HUES48 (cell line): ENCODE measurements at regions not wholly inside any gene's neighbourhood (a gene's known extent, or its start where the extent isn't known, plus 50 kb on each side); places are given as distances from the start of the nearest gene placed in this dataset.

Experiments
- H3K27ac ChIP-seq: one replicate; pipeline ENCODE4 v1.7.0; 2013; ENCODE audit warnings: low read depth, low read length, inconsistent platforms
- H3K27me3 ChIP-seq: 2 replicates; pipeline ENCODE4 v1.6.1; 2013; ENCODE audit warnings: mild to moderate bottlenecking, low read length; ENCODE audit not compliant: control insufficient read depth, insufficient read depth
- H3K36me3 ChIP-seq: 2 replicates; pipeline ENCODE4 v1.6.1; 2013; ENCODE audit warnings: low read length; ENCODE audit not compliant: control insufficient read depth, insufficient read depth
- H3K4me1 ChIP-seq: 2 replicates; pipeline ENCODE4 v1.6.1; 2013; ENCODE audit warnings: mild to moderate bottlenecking, low read length; ENCODE audit not compliant: control insufficient read depth, insufficient read depth
- H3K4me3 ChIP-seq: 2 replicates; pipeline ENCODE4 v1.5.1; 2013; ENCODE audit warnings: mild to moderate bottlenecking, low read depth, low read length
- H3K9ac ChIP-seq: 2 replicates; pipeline ENCODE4 v1.6.1; 2013; ENCODE audit warnings: mild to moderate bottlenecking, low read depth, low read length, moderate library complexity
- H3K9me3 ChIP-seq: 2 replicates; pipeline ENCODE4 v1.6.1; 2013; ENCODE audit warnings: low read length; ENCODE audit not compliant: control insufficient read depth, insufficient read depth

GRCh38 chr5:103444333-103445038, 118.1 kb downstream of the NUDT12 start:
- H3K4me3 ChIP-seq: no peak overlapping the region
- no peak overlapping the region for H3K9ac ChIP-seq
- no peaks in the 10 kb centered on the region for H3K36me3 ChIP-seq
- no peaks in the 10 kb centered on the region for H3K27me3 ChIP-seq
- H3K9me3 ChIP-seq: no peaks in the 10 kb centered on the region
- H3K4me1 ChIP-seq: peaks cover 12% of the 10 kb centered on the region
- H3K27ac ChIP-seq: no peak overlapping the region

- Histone ChIP-seq H3K27me3 (no peaks in the 10 kb centered on the region), H3K4me1 (peaks cover 12% of the 10 kb centered on the region), H3K4me3 (no peak overlapping the region), H3K27ac (no peak overlapping the region), H3K36me3 (no peaks in the 10 kb centered on the region), H3K9ac (no peak overlapping the region), H3K9me3 (no peaks in the 10 kb centered on the region)
Measured at GRCh38 chr5:103442750-103443149, 119.8 kb downstream of the NUDT12 start.

- Histone ChIP-seq H3K27me3 (no peaks in the 10 kb centered on the region), H3K4me1 (peaks cover 12% of the 10 kb centered on the region), H3K4me3 (no peak overlapping the region), H3K9ac (no peak overlapping the region), H3K27ac (no peak overlapping the region), H3K9me3 (no peaks in the 10 kb centered on the region), H3K36me3 (no peaks in the 10 kb centered on the region)
Measured at GRCh38 chr5:103441523-103441922, 121.1 kb downstream of the NUDT12 start.

- Histone ChIP-seq H3K36me3 (no peaks in the 10 kb centered on the region), H3K9ac (no peak overlapping the region), H3K4me1 (0 out of 2 replicates have a peak, but pooled peaks cover 2% of the 10 kb centered on the region)
Measured at GRCh38 chr5:103439007-103439406, 123.6 kb downstream of the NUDT12 start.

GRCh38 chr5:103436656-103437055, 125.9 kb downstream of the NUDT12 start:
- no peaks in the 10 kb centered on the region for H3K27me3 ChIP-seq
- no peak overlapping the region for H3K4me3 ChIP-seq
- no peaks in the 10 kb centered on the region for H3K36me3 ChIP-seq
- H3K9me3 ChIP-seq: no peaks in the 10 kb centered on the region
- no peak overlapping the region for H3K9ac ChIP-seq
- H3K4me1 ChIP-seq: 0 out of 2 replicates have a peak, but pooled peaks cover under 1% of the 10 kb centered on the region
- H3K27ac ChIP-seq: no peak overlapping the region

More at GRCh38 chr5:103439007-103439406, 123.6 kb downstream of the NUDT12 start:
- Histone ChIP-seq H3K4me3 (no peak overlapping the region), H3K27me3 (no peaks in the 10 kb centered on the region), H3K27ac (no peak overlapping the region), H3K9me3 (no peaks in the 10 kb centered on the region)

DNA sequence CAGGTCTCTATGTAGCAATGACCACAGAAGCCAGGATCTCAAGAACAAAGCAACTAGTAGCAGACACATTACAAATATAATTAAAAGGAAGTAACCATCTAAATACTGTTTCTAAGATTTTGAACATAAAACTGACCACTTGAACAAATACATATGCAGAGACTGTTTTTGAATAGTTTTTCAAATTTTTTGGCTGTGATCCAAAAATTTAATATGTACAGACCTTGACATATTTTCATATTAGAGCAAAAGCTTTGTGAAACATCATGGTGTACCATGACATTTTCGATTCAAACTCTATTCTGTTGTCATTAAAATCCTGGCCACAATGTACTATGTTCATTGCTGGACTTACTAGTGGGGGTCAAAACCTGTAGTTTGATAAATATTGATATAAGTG, 126.5 kb downstream of the NUDT12 start:
- no peaks in the 10 kb centered on the region for H3K36me3 ChIP-seq
- H3K4me1 ChIP-seq: no peaks in the 10 kb centered on the region
- no peak overlapping the region for H3K9ac ChIP-seq
- no peak overlapping the region for H3K27ac ChIP-seq
- no peak overlapping the region for H3K4me3 ChIP-seq
- H3K9me3 ChIP-seq: no peaks in the 10 kb centered on the region
- no peaks in the 10 kb centered on the region for H3K27me3 ChIP-seq

DNA sequence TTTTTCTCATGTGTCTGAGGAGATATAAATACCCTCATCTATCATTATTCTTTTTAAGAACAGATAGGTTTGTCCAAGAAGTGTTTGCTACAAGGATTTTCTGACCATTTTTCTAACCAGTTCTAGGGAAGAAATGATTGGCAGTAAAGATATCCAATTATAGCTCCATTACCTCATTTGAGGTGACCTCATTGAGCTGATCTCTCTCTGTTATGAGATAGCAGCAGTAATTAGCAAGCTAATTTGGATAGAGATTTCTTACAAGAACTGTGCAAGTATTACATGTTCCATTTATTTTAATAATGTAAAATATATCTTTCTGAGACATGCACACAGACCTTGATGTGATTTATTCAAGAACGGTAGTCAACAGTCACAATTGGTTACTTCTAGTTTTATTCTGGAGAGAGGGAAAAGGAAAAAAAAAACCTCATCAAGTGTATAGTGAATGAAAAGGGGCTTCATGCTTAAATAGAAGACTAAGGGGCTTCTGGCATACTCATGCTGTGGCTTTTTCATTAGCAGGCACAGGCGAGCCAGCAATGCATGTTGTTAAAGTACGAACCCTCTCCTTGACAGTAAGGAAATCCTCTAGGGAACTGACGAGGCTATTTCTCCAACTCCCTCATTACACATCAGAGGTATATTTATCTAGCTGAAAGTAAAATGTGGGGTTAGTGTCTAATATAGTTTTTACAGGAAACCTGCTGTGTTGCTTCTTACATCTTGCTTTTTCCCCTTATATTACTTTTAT, 127.3 kb downstream of the NUDT12 start:
- Histone ChIP-seq H3K9ac (no peak overlapping the region), H3K27me3 (no peaks in the 10 kb centered on the region), H3K9me3 (no peaks in the 10 kb centered on the region), H3K4me3 (no peak overlapping the region), H3K4me1 (no peaks in the 10 kb centered on the region), H3K36me3 (no peaks in the 10 kb centered on the region), H3K27ac (no peak overlapping the region)

- H3K36me3 ChIP-seq: no peaks in the 10 kb centered on the region
- H3K4me1 ChIP-seq: no peaks in the 10 kb centered on the region
- no peaks in the 10 kb centered on the region for H3K9me3 ChIP-seq
- no peak overlapping the region for H3K9ac ChIP-seq
- no peak overlapping the region for H3K27ac ChIP-seq
- H3K4me3 ChIP-seq: no peak overlapping the region
- no peaks in the 10 kb centered on the region for H3K27me3 ChIP-seq
Measured at GRCh38 chr5:103434057-103434456, 128.5 kb downstream of the NUDT12 start.

DNA sequence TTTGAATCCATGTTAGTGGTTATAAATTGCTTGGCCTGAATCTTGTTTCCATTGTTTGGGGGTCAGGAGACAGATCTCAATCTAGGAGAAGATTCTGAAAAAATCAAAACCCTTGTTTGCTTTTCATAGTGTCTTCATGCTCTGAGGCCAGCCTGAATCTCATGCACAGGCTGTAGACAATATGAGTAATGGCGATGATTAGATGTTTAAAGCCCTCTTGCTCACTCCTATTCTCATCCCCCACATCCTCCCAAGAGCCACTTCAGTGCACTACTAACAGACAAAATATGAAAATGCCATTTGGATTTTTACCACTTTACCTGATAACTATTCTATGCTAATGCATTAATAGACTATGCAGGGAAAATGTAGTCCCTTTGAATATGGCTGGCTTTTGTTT, 129.4 kb downstream of the NUDT12 start:
- H3K4me1 ChIP-seq: no peaks in the 10 kb centered on the region
- H3K27me3 ChIP-seq: no peaks in the 10 kb centered on the region
- H3K4me3 ChIP-seq: no peak overlapping the region
- no peak overlapping the region for H3K9ac ChIP-seq
- no peak overlapping the region for H3K27ac ChIP-seq
- H3K36me3 ChIP-seq: no peaks in the 10 kb centered on the region
- H3K9me3 ChIP-seq: no peaks in the 10 kb centered on the region

GRCh38 chr5:103428923-103429322, 133.7 kb downstream of the NUDT12 start:
- no peak overlapping the region for H3K9ac ChIP-seq
- no peaks in the 10 kb centered on the region for H3K9me3 ChIP-seq
- H3K27ac ChIP-seq: no peak overlapping the region
- H3K4me1 ChIP-seq: no peaks in the 10 kb centered on the region
- no peak overlapping the region for H3K4me3 ChIP-seq
- H3K27me3 ChIP-seq: no peaks in the 10 kb centered on the region
- no peaks in the 10 kb centered on the region for H3K36me3 ChIP-seq

DNA sequence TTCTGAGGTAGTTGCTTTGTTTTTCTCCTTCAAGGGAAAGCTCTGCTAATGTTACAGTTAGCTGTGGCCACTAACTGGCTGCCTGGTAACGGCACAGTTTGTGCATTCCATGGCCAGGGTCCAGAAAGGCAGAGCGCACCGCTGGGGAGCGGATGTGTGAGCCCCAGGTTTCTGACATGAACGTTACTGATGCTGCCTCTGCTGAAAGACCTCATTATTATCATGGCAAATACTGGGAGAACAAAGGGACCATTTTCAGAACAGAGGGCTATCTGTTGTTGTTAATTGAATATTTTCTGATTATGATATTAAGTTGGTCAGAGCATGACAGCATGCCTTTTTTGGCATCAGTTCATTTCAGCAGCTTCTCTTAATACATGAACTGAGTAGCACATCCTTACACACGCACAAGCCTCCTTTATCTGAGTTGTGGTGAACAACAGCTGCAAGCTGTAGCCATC, 134.1 kb downstream of the NUDT12 start:
- Histone ChIP-seq H3K9ac (no peak overlapping the region), H3K9me3 (no peaks in the 10 kb centered on the region), H3K27ac (no peak overlapping the region), H3K36me3 (no peaks in the 10 kb centered on the region), H3K27me3 (no peaks in the 10 kb centered on the region), H3K4me1 (no peaks in the 10 kb centered on the region), H3K4me3 (no peak overlapping the region)
